D721Med (cell line): ENCODE measurements at regions not wholly inside any gene's neighbourhood (a gene's known extent, or its start where the extent isn't known, plus 50 kb on each side); places are given as distances from the start of the nearest gene placed in this dataset.
"Not testable (repeated sequence)": the region's sequence is repeated elsewhere in the genome, so short reads cannot be mapped to it uniquely, and the experiment has no call there.

Experiments
- DNase-seq: peaks from one replicate; pipeline ENCODE4 v3.0.0; 2011; ENCODE audit warnings: low spot score; ENCODE audit not compliant: insufficient read length
- FAIRE-seq: peaks from 2 replicates; lab custom pipeline; 2011; peaks lifted over from hg19 to GRCh38; lab: Jason Lieb, UNC
- CTCF ChIP-seq: IDR thresholded peaks from 2 replicates; pipeline ENCODE4 v1.5.1; 2012; ENCODE audit warnings: mild to moderate bottlenecking, control low read depth; ENCODE audit not compliant: insufficient read depth; ENCODE audit errors: missing control alignments

GRCh38 chr11:92101920-92102319 is 122.7 kb upstream of the FAT3 start:
- FAIRE-seq (no peak), DNase-seq (no peak)
- TF ChIP-seq CTCF = no peak

GRCh38 chr11:92099183-92099582 is 125.4 kb upstream of the FAT3 start:
- DNase-seq = no peak

GRCh38 chr11:92098172-92098571 is 126.4 kb upstream of the FAT3 start:
- TF ChIP-seq CTCF = no peak
- no peak for DNase-seq
- no peak for FAIRE-seq

More at GRCh38 chr11:92099183-92099582, 125.4 kb upstream of the FAT3 start:
- FAIRE-seq = no peak
- no peak for TF ChIP-seq CTCF

- FAIRE-seq (no peak), DNase-seq (no peak)
Observed at GRCh38 chr11:92087725-92088537, 136.7 kb upstream of the FAT3 start.

GRCh38 chr11:92083123-92083522 is 141.5 kb upstream of the FAT3 start:
- no peak for FAIRE-seq
- DNase-seq = no peak

More at GRCh38 chr11:92087725-92088537, 136.7 kb upstream of the FAT3 start:
- TF ChIP-seq CTCF = no peak

GRCh38 chr11:92082652-92083051 is 142.0 kb upstream of the FAT3 start:
- FAIRE-seq (no peak), DNase-seq (no peak)
- TF ChIP-seq CTCF = no peak

More at GRCh38 chr11:92083123-92083522, 141.5 kb upstream of the FAT3 start:
- no peak for TF ChIP-seq CTCF

GRCh38 chr11:92074498-92074897 is 150.1 kb upstream of the FAT3 start:
- DNase-seq, FAIRE-seq: not testable (repeated sequence)

- FAIRE-seq (no peak), DNase-seq (no peak)
- TF ChIP-seq CTCF = no peak
Observed at GRCh38 chr11:92071660-92072059, 153.0 kb upstream of the FAT3 start.
